OCI-LY3 (cell line): ENCODE measurements at regions not wholly inside any gene's neighbourhood (a gene's known extent, or its start where the extent isn't known, plus 50 kb on each side); places are given as distances from the start of the nearest gene placed in this dataset.

Experiments used
- H2AFZ ChIP-seq: fragments of 200-600, 300-600 bp; shearing (Covaris generic); 2 replicates; pipeline ENCODE4 v1.6.0; 2014; ENCODE audit warnings: antibody characterized with exemption, low read depth, low read length
- H3K27ac ChIP-seq: fragments of 200-600, 300-600 bp; sonication (generic); 2 replicates; pipeline ENCODE4 v1.5.1; 2014; ENCODE audit warnings: mild to moderate bottlenecking, low read length, moderate library complexity, mixed read lengths
- H3K27me3 ChIP-seq: fragments of 200-600, 300-600 bp; sonication (generic); 2 replicates; pipeline ENCODE4 v1.6.1; 2014; ENCODE audit warnings: low read depth, low read length, mixed read lengths
- H3K36me3 ChIP-seq: fragments of 200-600, 300-600 bp; sonication (generic); replicated peaks from 2 replicates; pipeline ENCODE3; 2014; ENCODE audit warnings: low read depth, low read length, mixed read lengths
- H3K4me1 ChIP-seq: fragments of 300-600, 200-600 bp; sonication (generic); 2 replicates; pipeline ENCODE4 v1.6.1; 2014; ENCODE audit warnings: low read length, mixed read lengths
- H3K4me2 ChIP-seq: fragments of 200-600, 300-600 bp; sonication (generic); 2 replicates; pipeline ENCODE4 v1.6.1; 2014; ENCODE audit warnings: low read length, mixed read lengths
- H3K4me3 ChIP-seq: fragments of 300-600, 200-600 bp; sonication (generic); 2 replicates; pipeline ENCODE4 v1.5.1; 2014; ENCODE audit warnings: antibody characterized with exemption, mild to moderate bottlenecking, low read length, moderate library complexity
- H3K79me2 ChIP-seq: fragments of 300-600, 200-600 bp; shearing (Covaris generic); 2 replicates; pipeline ENCODE4 v1.6.1; 2014; ENCODE audit warnings: mild to moderate bottlenecking, low read length, mixed read lengths
- H3K9ac ChIP-seq: fragments of 300-600, 200-600 bp; shearing (Covaris generic); 2 replicates; pipeline ENCODE4 v1.6.0; 2014; ENCODE audit warnings: mild to moderate bottlenecking, low read length, moderate library complexity
- H3K9me3 ChIP-seq: fragments of 200-600, 300-600 bp; shearing (Covaris generic); 2 replicates; pipeline ENCODE4 v1.6.1; 2014; ENCODE audit warnings: low read length, mixed read lengths; ENCODE audit not compliant: insufficient read depth
- H4K20me1 ChIP-seq: fragments of 200-600, 300-600 bp; sonication (generic); 2 replicates; pipeline ENCODE4 v1.6.1; 2016; ENCODE audit warnings: low read length, mixed read lengths; ENCODE audit not compliant: insufficient read depth
- CTCF ChIP-seq: fragments of 200-600, 300-600 bp; sonication (generic); IDR thresholded peaks from 2 replicates; pipeline ENCODE4 v1.5.1; 2014; ENCODE audit warnings: antibody characterized with exemption, low read length, low read depth
- EZH2phosphoT487 ChIP-seq: fragments of 200-600 bp; shearing (Covaris generic); IDR thresholded peaks from 2 replicates; pipeline ENCODE4 v1.6.1; 2018; ENCODE audit warnings: antibody characterized with exemption, mixed run types, low read depth

GRCh38 chr1:40921522-40921921 lies 58.0 kb upstream of the CTPS1 start:
- no peaks in the 10 kb centered on the region for H4K20me1 ChIP-seq
- no peaks in the 10 kb centered on the region for H3K79me2 ChIP-seq
- peaks cover 5% of the 10 kb centered on the region for H3K4me1 ChIP-seq
- H2AFZ ChIP-seq = no peak overlapping the region
- no peak overlapping the region for H3K4me2 ChIP-seq
- H3K9ac ChIP-seq = no peak overlapping the region
- H3K9me3 ChIP-seq = no peaks in the 10 kb centered on the region
- H3K27ac ChIP-seq = no peak overlapping the region
- no peak overlapping the region for H3K4me3 ChIP-seq
- no peaks in the 10 kb centered on the region for H3K36me3 ChIP-seq
- TF ChIP-seq CTCF (no peak), EZH2phosphoT487 (no peak)
- no peaks in the 10 kb centered on the region for H3K27me3 ChIP-seq

GRCh38 chr1:40921981-40922677 lies 57.4 kb upstream of the CTPS1 start:
- no peaks in the 10 kb centered on the region for H3K27me3 ChIP-seq
- no peaks in the 10 kb centered on the region for H3K36me3 ChIP-seq
- no peak overlapping the region for H3K4me3 ChIP-seq
- no peaks in the 10 kb centered on the region for H3K9me3 ChIP-seq
- TF ChIP-seq EZH2phosphoT487 (no peak), CTCF (no peak)
- no peak overlapping the region for H3K9ac ChIP-seq
- H3K4me1 ChIP-seq = peaks cover 11% of the 10 kb centered on the region
- no peaks in the 10 kb centered on the region for H4K20me1 ChIP-seq
- no peak overlapping the region for H3K27ac ChIP-seq
- H3K4me2 ChIP-seq = no peak overlapping the region
- no peak overlapping the region for H2AFZ ChIP-seq
- H3K79me2 ChIP-seq = no peaks in the 10 kb centered on the region

GRCh38 chr1:40922969-40923368 lies 56.5 kb upstream of the CTPS1 start:
- Histone ChIP-seq H2AFZ (no peak overlapping the region), H4K20me1 (no peaks in the 10 kb centered on the region), H3K9me3 (no peaks in the 10 kb centered on the region), H3K36me3 (no peaks in the 10 kb centered on the region), H3K27me3 (no peaks in the 10 kb centered on the region), H3K9ac (no peak overlapping the region), H3K4me2 (no peak overlapping the region), H3K4me3 (no peak overlapping the region), H3K79me2 (no peaks in the 10 kb centered on the region), H3K4me1 (peaks cover 19% of the 10 kb centered on the region), H3K27ac (no peak overlapping the region)
- no peak for TF ChIP-seq EZH2phosphoT487
- no peak for TF ChIP-seq CTCF

GRCh38 chr1:40923511-40924020 lies 55.9 kb upstream of the CTPS1 start:
- no peaks in the 10 kb centered on the region for H3K79me2 ChIP-seq
- H3K36me3 ChIP-seq = no peaks in the 10 kb centered on the region
- no peak overlapping the region for H3K4me2 ChIP-seq
- H3K9me3 ChIP-seq = no peaks in the 10 kb centered on the region
- H4K20me1 ChIP-seq = no peaks in the 10 kb centered on the region
- no peak overlapping the region for H3K27ac ChIP-seq
- H3K9ac ChIP-seq = no peak overlapping the region
- no peak overlapping the region for H3K4me3 ChIP-seq
- no peak overlapping the region for H2AFZ ChIP-seq
- H3K4me1 ChIP-seq = peaks cover 25% of the 10 kb centered on the region
- no peak for TF ChIP-seq EZH2phosphoT487
- TF ChIP-seq CTCF = no peak
- no peaks in the 10 kb centered on the region for H3K27me3 ChIP-seq
